ENCODE measurements at regions not wholly inside any gene's neighbourhood (a gene's known extent, or its start where the extent isn't known, plus 50 kb on each side); places are given as distances from the start of the nearest gene placed in this dataset.

DNA sequence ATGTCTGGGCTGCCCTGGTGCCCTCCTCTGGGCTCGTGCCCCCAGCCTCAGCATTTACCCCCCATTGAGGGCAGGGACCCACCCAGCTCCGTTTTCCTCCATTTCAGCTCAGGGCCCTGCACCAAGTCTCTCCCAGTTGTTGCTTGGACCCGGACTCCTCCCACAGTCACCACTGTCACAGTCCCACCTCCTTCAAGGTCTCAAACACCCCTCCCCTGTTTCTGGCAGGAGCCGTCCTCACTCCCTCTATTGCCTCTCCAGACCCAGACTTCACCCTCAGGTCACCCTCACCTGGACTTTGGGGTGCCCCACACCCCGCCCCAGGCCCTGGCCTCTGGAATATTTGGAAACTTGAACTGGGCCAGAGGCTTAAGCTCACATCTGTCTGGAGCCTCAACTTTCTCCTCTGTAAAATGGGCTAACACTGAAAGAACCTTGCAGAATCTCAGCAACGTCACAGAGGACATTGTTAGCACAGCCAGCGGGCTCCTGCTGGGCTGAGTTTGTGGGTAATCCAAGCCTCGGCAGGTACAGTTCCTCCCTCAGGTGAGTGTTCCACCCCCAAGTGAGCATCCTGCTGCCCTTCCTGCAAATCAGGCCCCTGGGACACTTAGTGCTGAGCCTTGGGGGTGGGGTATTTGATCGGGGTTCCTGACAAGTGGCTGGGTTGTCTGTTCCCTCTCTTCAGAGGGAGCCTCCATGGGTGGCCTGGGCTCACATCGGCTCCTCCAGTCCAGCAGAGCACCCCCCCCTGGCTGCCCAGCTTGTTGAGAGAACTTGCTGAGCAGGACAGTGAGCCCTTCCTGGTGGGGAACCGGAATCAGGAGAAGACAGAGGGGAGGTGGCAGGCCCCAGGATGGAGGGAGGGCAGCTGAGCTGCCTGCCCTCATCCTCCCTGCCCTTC, 130.1 kb downstream of the C9orf50 start:
- Histone ChIP-seq H3K9me3 (ENCODE audit: insufficient read depth, low read length) (no peaks in the 10 kb centered on the region), H2AFZ (ENCODE audit: low read depth, low read length) (no peak overlapping the region), H3K9ac (ENCODE audit: low read length) (no peak overlapping the region), H3K4me2 (ENCODE audit: low read length) (no peak overlapping the region), H3K4me1 (ENCODE audit: low read length) (peaks cover 13% of the 10 kb centered on the region), H3K27me3 (ENCODE audit: low read depth, low read length) (peaks cover 4% of the 10 kb centered on the region; the same call in 1 of the 2 replicates), H3K36me3 (replicated peaks; ENCODE audit: low read depth, low read length) (no peaks in the 10 kb centered on the region), H3K27ac (ENCODE audit: low read length) (no peak overlapping the region), H3K4me3 (ENCODE audit: low read length) (no peak overlapping the region), H4K20me1 (ENCODE audit: insufficient read depth, low read length) (no peaks in the 10 kb centered on the region), H3K79me2 (ENCODE audit: low read length) (no peaks in the 10 kb centered on the region)
- no peak for TF ChIP-seq CTCF (IDR thresholded peaks at IDR 0.05; ENCODE audit: low read depth, low read length)
- TF ChIP-seq EZH2phosphoT487 (IDR thresholded peaks at IDR 0.05; ENCODE audit: low read depth) = no peak

- Histone ChIP-seq H3K27ac (ENCODE audit: low read length) (no peak overlapping the region), H3K4me2 (ENCODE audit: low read length) (no peak overlapping the region), H2AFZ (ENCODE audit: low read depth, low read length) (no peak overlapping the region), H3K9me3 (ENCODE audit: insufficient read depth, low read length) (no peaks in the 10 kb centered on the region), H3K4me3 (ENCODE audit: low read length) (no peak overlapping the region), H3K4me1 (ENCODE audit: low read length) (peaks cover 10% of the 10 kb centered on the region), H3K27me3 (ENCODE audit: low read depth, low read length) (peaks cover 4% of the 10 kb centered on the region; the same call in 1 of the 2 replicates), H3K79me2 (ENCODE audit: low read length) (no peaks in the 10 kb centered on the region), H3K9ac (ENCODE audit: low read length) (no peak overlapping the region), H4K20me1 (ENCODE audit: insufficient read depth, low read length) (no peaks in the 10 kb centered on the region), H3K36me3 (replicated peaks; ENCODE audit: low read depth, low read length) (no peaks in the 10 kb centered on the region)
- TF ChIP-seq CTCF (IDR thresholded peaks at IDR 0.05; ENCODE audit: low read depth, low read length) (no peak), EZH2phosphoT487 (IDR thresholded peaks at IDR 0.05; ENCODE audit: low read depth) (no peak)
These were observed 130.9 kb downstream of the C9orf50 start for GRCh38 chr9:129489838-129490582.

- peak overlapping the region; percentile 69 for H3K9ac ChIP-seq (ENCODE audit: low read length)
- no peak for TF ChIP-seq CTCF (IDR thresholded peaks at IDR 0.05; ENCODE audit: low read depth, low read length)
- no peak for TF ChIP-seq EZH2phosphoT487 (IDR thresholded peaks at IDR 0.05; ENCODE audit: low read depth)
- no peaks in the 10 kb centered on the region for H3K79me2 ChIP-seq (ENCODE audit: low read length)
- no peak overlapping the region for H3K27ac ChIP-seq (ENCODE audit: low read length)
- no peaks in the 10 kb centered on the region for H3K9me3 ChIP-seq (ENCODE audit: insufficient read depth, low read length)
- H3K27me3 ChIP-seq (ENCODE audit: low read depth, low read length) = peaks cover 4% of the 10 kb centered on the region; the same call in 1 of the 2 replicates
- no peaks in the 10 kb centered on the region for H3K36me3 ChIP-seq (replicated peaks; ENCODE audit: low read depth, low read length)
- H3K4me1 ChIP-seq (ENCODE audit: low read length) = peaks cover 10% of the 10 kb centered on the region
- peak overlapping the region; percentile 79 for H3K4me3 ChIP-seq (ENCODE audit: low read length)
- peak overlapping the region; percentile 84 for H2AFZ ChIP-seq (ENCODE audit: low read depth, low read length)
- peak overlapping the region; percentile 95 for H3K4me2 ChIP-seq (ENCODE audit: low read length)
- no peaks in the 10 kb centered on the region for H4K20me1 ChIP-seq (ENCODE audit: insufficient read depth, low read length)
These were observed 133.0 kb downstream of the C9orf50 start for GRCh38 chr9:129487658-129488483.
